Panc1 (cell line): ENCODE measurements at regions not wholly inside any gene's neighbourhood (a gene's known extent, or its start where the extent isn't known, plus 50 kb on each side); places are given as distances from the start of the nearest gene placed in this dataset.

ENCODE experiments used
- ATAC-seq: fragments of 200-7000 bp; cut with Tn5 transposase; 2 replicates; pipeline ENCODE4 v1.9.1; 2020; ENCODE audit warnings: mild to moderate bottlenecking, moderate library complexity
- BruUV-seq: library from RNA; stranded (reverse); fragments of 400-500 nt; replicated peaks from 2 replicates; lab custom pipeline; 2021; lab: Mats Ljungman, UMichigan
- CTCF ChIA-PET: fragments of 300-600 bp; sonication (Branson Sonifier 250); formaldehyde crosslinking; loops from one replicate; lab custom pipeline; 2022; ENCODE audit warnings: antibody characterized with exemption; lab: Charles Lee
- POLR2A ChIA-PET: fragments of 300-600 bp; sonication (Branson Sonifier 250); formaldehyde crosslinking; loops from one replicate; lab custom pipeline; 2022; ENCODE audit warnings: antibody characterized with exemption; lab: Charles Lee
- DNase-seq: peaks from one replicate; pipeline ENCODE4 v3.0.0-alpha.2; 2010; ENCODE audit warnings: low read depth, low spot score
- H3K27ac ChIP-seq: 2 replicates; pipeline ENCODE4 v1.5.1; 2011; ENCODE audit warnings: mild to moderate bottlenecking, low read length, inconsistent platforms
- H3K27me3 ChIP-seq: fragments of 200-500 bp; sonication (Bioruptor generic); 2 replicates; pipeline ENCODE4 v1.6.0; 2014; ENCODE audit warnings: low read length, inconsistent platforms; ENCODE audit not compliant: control insufficient read depth, insufficient read depth
- H3K36me3 ChIP-seq: fragments of 200-500 bp; sonication (Bioruptor generic); 2 replicates; pipeline ENCODE4 v1.5.1; 2014; ENCODE audit warnings: inconsistent platforms, mild to moderate bottlenecking, low read length, moderate library complexity; ENCODE audit not compliant: control insufficient read depth, insufficient read depth
- H3K4me1 ChIP-seq: 2 replicates; pipeline ENCODE4 v1.5.1; 2011; ENCODE audit warnings: inconsistent platforms, mild to moderate bottlenecking, low read length, moderate library complexity; ENCODE audit not compliant: control insufficient read depth, insufficient read depth
- H3K4me3 ChIP-seq, 2 experiments: 2 replicates each; pipeline ENCODE4 v1.5.1; 2011 to 2012; ENCODE audit warnings: low read depth in 2 of 2, low read length in 2 of 2, mild to moderate bottlenecking in 2 of 2, inconsistent platforms in 1 of 2, moderate library complexity in 1 of 2
- H3K9me3 ChIP-seq: fragments of 200-500 bp; sonication (Bioruptor generic); 2 replicates; pipeline ENCODE4 v1.5.1; 2014; ENCODE audit warnings: low read depth, mild to moderate bottlenecking, inconsistent platforms, low read length, moderate library complexity; ENCODE audit not compliant: control insufficient read depth, insufficient read depth
- CTCF ChIP-seq: fragments of 450-650 bp; IDR thresholded peaks from 2 replicates; pipeline ENCODE4 v1.5.1; 2017; ENCODE audit warnings: mild to moderate bottlenecking
- POLR2AphosphoS5 ChIP-seq: IDR thresholded peaks from 2 replicates; pipeline ENCODE4 v1.6.1; 2012; ENCODE audit warnings: mild to moderate bottlenecking, low read depth, low read length, moderate library complexity
- REST ChIP-seq, 2 experiments: IDR thresholded peaks; 2 replicates each; pipeline ENCODE4 v1.6.1; 2011 to 2012; ENCODE audit warnings: low read depth in 2 of 2, control low read depth in 1 of 2, low read length in 1 of 2, mild to moderate bottlenecking in 1 of 2, moderate library complexity in 1 of 2; ENCODE audit not compliant: insufficient read depth in 1 of 2
- SIN3A ChIP-seq: IDR thresholded peaks from 2 replicates; pipeline ENCODE4 v1.6.1; 2012; ENCODE audit warnings: low read depth, mild to moderate bottlenecking, low read length, moderate library complexity, borderline replicate concordance; ENCODE audit not compliant: insufficient read depth
- TCF7L2 ChIP-seq: IDR thresholded peaks from 2 replicates; pipeline ENCODE4 v1.6.1; 2011; ENCODE audit warnings: mild to moderate bottlenecking, low read depth, low read length, inconsistent platforms
- in situ Hi-C: cut with HindIII; loops from 2 replicates; pipeline ENCODE4 v1.10.0; 2016; ENCODE audit warnings: low sequenced_read_pairs, low pct_unique_long_range_greater_than_20kb
- intact Hi-C: fragments of 100-400 bp; cut with micrococcal nuclease; formaldehyde crosslinking; loops from one replicate; pipeline ENCODE4 v1.10.0; 2022; ENCODE audit not compliant: unreplicated experiment

DNA sequence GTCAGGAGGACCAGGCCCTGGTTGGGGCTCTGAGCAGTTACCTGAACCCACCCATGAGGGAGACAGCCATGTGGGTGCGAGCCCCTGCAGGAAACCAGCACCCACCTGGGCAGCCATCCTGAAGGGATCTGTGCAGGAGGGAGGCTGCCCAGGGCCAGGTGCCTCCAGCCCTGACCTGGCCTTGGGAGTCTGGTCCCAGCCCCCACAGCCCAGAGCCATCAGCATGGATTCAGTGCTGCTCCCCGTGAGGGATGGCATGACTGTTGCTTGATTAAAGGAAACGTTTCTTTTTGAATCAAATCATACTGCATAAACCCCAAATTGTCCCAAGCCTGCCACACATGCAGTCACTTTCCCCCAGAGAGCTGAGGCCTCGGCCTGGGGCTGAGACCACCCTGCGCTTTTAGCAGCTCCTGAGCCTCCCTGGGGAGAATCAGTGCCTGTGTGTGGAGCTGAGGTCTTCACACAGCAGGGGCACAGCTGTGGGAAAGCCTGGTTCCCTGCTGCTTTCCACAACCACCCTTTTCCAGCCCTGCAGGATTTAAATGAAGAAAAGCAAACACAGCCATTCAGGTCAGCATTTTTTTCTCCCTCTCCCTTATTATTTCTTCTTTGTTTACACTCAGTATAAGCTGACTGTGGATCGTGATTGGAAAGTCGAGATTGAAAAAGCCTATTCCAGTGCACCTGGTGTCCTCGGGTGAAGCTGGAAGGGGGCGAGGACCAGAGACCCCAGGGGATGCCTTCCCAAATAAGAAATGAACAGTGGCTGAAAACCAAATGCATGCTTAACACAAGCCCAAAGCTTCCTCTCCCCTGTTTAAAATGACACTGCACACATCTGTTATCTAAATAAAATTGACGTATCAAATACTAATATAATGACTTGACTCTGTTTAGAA, 283.9 kb downstream of the SMOC2 start:
- no peak overlapping the region for H3K4me3 ChIP-seq
- no peak for TF ChIP-seq CTCF
- TF ChIP-seq POLR2AphosphoS5 = no peak
- TF ChIP-seq REST (IDR thresholded peaks at IDR 0.05; ENCODE audit: insufficient read depth in 1 of 2, low read depth in 2 of 2, low read length in 1 of 2) = no peak
- no peak for TF ChIP-seq SIN3A
- no peak for TF ChIP-seq TCF7L2
- no peak for DNase-seq
- BruUV-seq = no TSS peak
- no peak overlapping the region for H3K27ac ChIP-seq
- no peak for ATAC-seq
- H3K36me3 ChIP-seq = no peaks in the 10 kb centered on the region
- peaks cover 6% of the 10 kb centered on the region for H3K27me3 ChIP-seq
- ChIA-PET CTCF (no interaction called here), POLR2A (no interaction called here)
- H3K9me3 ChIP-seq = no peaks in the 10 kb centered on the region
- H3K4me1 ChIP-seq = no peaks in the 10 kb centered on the region
- in situ Hi-C loops (no loop called here), intact Hi-C loops (no loop called here)

GRCh38 chr6:168724033-168724432, 283.0 kb downstream of the SMOC2 start:
- no peaks in the 10 kb centered on the region for H3K9me3 ChIP-seq
- ChIA-PET POLR2A (no interaction called here), CTCF (no interaction called here)
- H3K36me3 ChIP-seq = no peaks in the 10 kb centered on the region
- no peak for TF ChIP-seq TCF7L2
- no peak for TF ChIP-seq SIN3A
- no peak for TF ChIP-seq POLR2AphosphoS5
- no peak for TF ChIP-seq REST (IDR thresholded peaks at IDR 0.05; ENCODE audit: insufficient read depth in 1 of 2, low read depth in 2 of 2, low read length in 1 of 2)
- no peak for TF ChIP-seq CTCF
- no TSS peak for BruUV-seq
- no peak overlapping the region for H3K27ac ChIP-seq
- ATAC-seq (no peak), DNase-seq (no peak)
- intact Hi-C loops (no loop called here), in situ Hi-C loops (no loop called here)
- H3K4me3 ChIP-seq = no peak overlapping the region
- peaks cover 6% of the 10 kb centered on the region for H3K27me3 ChIP-seq
- no peaks in the 10 kb centered on the region for H3K4me1 ChIP-seq
